K562 (cell line): ENCODE measurements at regions not wholly inside any gene's neighbourhood (a gene's known extent, or its start where the extent isn't known, plus 50 kb on each side); places are given as distances from the start of the nearest gene placed in this dataset.
A peak's percentile ranks its signal among the peaks of the same experiment; 100 is the strongest.

Source experiments
- ARNT ChIP-seq, 2 experiments: fragments of 450-650 bp; IDR thresholded peaks; 2 replicates each; pipeline ENCODE4 v1.6.1; 2016; ENCODE audit warnings: mild to moderate bottlenecking in 1 of 2
- CGGBP1 ChIP-seq: fragments of 250-450 bp; sonication (Bioruptor Pico); IDR thresholded peaks from 2 replicates; pipeline ENCODE4 v1.9.0; 2021; ENCODE audit warnings: mild to moderate bottlenecking
- CREM ChIP-seq: IDR thresholded peaks from 2 replicates; pipeline ENCODE4 v1.6.1; 2014; ENCODE audit warnings: antibody characterized with exemption, low read depth
- DPF2 ChIP-seq: fragments of 450-650 bp; IDR thresholded peaks from 2 replicates; pipeline ENCODE4 v1.6.1; 2016
- ETV1 ChIP-seq: fragments of 450-650 bp; conservative IDR thresholded peaks from 2 replicates; pipeline ENCODE4 v1.6.1; 2016; ENCODE audit warnings: missing genetic modification characterization, control low read depth, low read depth, missing compliant biosample characterization
- GABPA ChIP-seq: fragments of 200-800 bp; sonication (Bioruptor generic); conservative IDR thresholded peaks from 2 replicates; pipeline ENCODE4 v1.6.1; 2016; ENCODE audit warnings: low read depth, missing genetic modification characterization, missing compliant biosample characterization
- GMEB1 ChIP-seq: fragments of 250-450 bp; sonication (Bioruptor Pico); IDR thresholded peaks from 2 replicates; pipeline ENCODE4 v1.4.0; 2020; ENCODE audit warnings: mild to moderate bottlenecking
- HNRNPUL1 ChIP-seq: fragments of 200-400 bp; formaldehyde crosslinking; IDR thresholded peaks from 2 replicates; pipeline ENCODE4 v1.6.1; 2017; ENCODE audit warnings: low read length
- MAZ ChIP-seq, 2 experiments: fragments of 450-650 bp in 1 of 2; sonication (generic) in 1 of 2; formaldehyde crosslinking; IDR thresholded peaks in 1 of 2; conservative IDR thresholded peaks in 1 of 2; 2 replicates each; pipeline versions ENCODE4 v1.4.0 to v1.5.0; 2020; ENCODE audit warnings: mild to moderate bottlenecking in 1 of 2, missing genetic modification reagents in 1 of 2
- PHTF2 ChIP-seq: fragments of 250-450 bp; sonication (Bioruptor Pico); IDR thresholded peaks from 2 replicates; pipeline ENCODE4 v1.5.0; 2021; ENCODE audit warnings: mild to moderate bottlenecking
- PML ChIP-seq: IDR thresholded peaks from 2 replicates; pipeline ENCODE4 v1.6.1; 2012; ENCODE audit warnings: low read length, inconsistent platforms
- POLR2B ChIP-seq: fragments of 450-650 bp; IDR thresholded peaks from 2 replicates; pipeline ENCODE4 v1.6.1; 2018; ENCODE audit warnings: low read depth; ENCODE audit not compliant: partially characterized antibody
- POLR2H ChIP-seq: IDR thresholded peaks from 2 replicates; pipeline ENCODE4 v1.6.1; 2016; ENCODE audit warnings: missing genetic modification characterization, low read depth, mild to moderate bottlenecking, control low read depth, missing compliant biosample characterization, moderate library complexity
- RBBP5 ChIP-seq: fragments of 200-600 bp; sonication (generic); IDR thresholded peaks from 2 replicates; pipeline ENCODE4 v1.6.1; 2012; ENCODE audit warnings: borderline replicate concordance, mild to moderate bottlenecking, low read length, control low read depth, inconsistent platforms; ENCODE audit not compliant: insufficient read depth, poor library complexity, severe bottlenecking
- RCOR1 ChIP-seq, 2 experiments: IDR thresholded peaks; 2 replicates each; pipeline ENCODE4 v1.6.1; 2012; ENCODE audit warnings: low read depth in 2 of 2, low read length in 2 of 2, borderline replicate concordance in 1 of 2, improper control_type of control experiment in 1 of 2
- SNRNP70 ChIP-seq: fragments of 200-400 bp; formaldehyde crosslinking; optimal IDR thresholded peaks from 2 replicates; pipeline ENCODE3; 2017; ENCODE audit warnings: low read depth, low read length
- STAG1 ChIP-seq: sonication (generic); formaldehyde crosslinking; IDR thresholded peaks from 2 replicates; pipeline ENCODE4 v1.5.0; 2020; ENCODE audit warnings: missing genetic modification reagents, borderline replicate concordance
- SUPT5H ChIP-seq: fragments of 450-650 bp; IDR thresholded peaks from 2 replicates; pipeline ENCODE4 v1.6.1; 2016
- TEAD1 ChIP-seq, 2 experiments: fragments of 450-650 bp in 1 of 2; sonication (generic) in 1 of 2; formaldehyde crosslinking; IDR thresholded peaks; 2 replicates each; pipeline versions ENCODE4 v1.4.0 to v1.8.0; 2020 to 2022; ENCODE audit warnings: mild to moderate bottlenecking in 2 of 2, missing genetic modification reagents in 1 of 2
- TEAD2 ChIP-seq: fragments of 450-650 bp; IDR thresholded peaks from 2 replicates; pipeline ENCODE4 v1.6.1; 2016; ENCODE audit warnings: missing genetic modification characterization, control low read depth, missing compliant biosample characterization
- TFAP4 ChIP-seq: sonication (generic); formaldehyde crosslinking; IDR thresholded peaks from 2 replicates; pipeline ENCODE4 v1.8.0; 2022; ENCODE audit warnings: missing genetic modification reagents, mild to moderate bottlenecking, moderate library complexity, borderline replicate concordance
- ZNF133 ChIP-seq: fragments of 250-450 bp; sonication (Bioruptor Pico); IDR thresholded peaks from 2 replicates; pipeline ENCODE4 v1.4.0; 2020; ENCODE audit warnings: mild to moderate bottlenecking
- ZNF41 ChIP-seq: fragments of 250-450 bp; sonication (Bioruptor Pico); conservative IDR thresholded peaks from 2 replicates; pipeline ENCODE4 v1.4.0; 2020; ENCODE audit warnings: mild to moderate bottlenecking
- ZNF512 ChIP-seq: IDR thresholded peaks from 2 replicates; pipeline ENCODE4 v1.6.1; 2016; ENCODE audit warnings: missing genetic modification characterization, missing compliant biosample characterization
- ZNF644 ChIP-seq: fragments of 200-800 bp; sonication (Bioruptor generic); IDR thresholded peaks from 2 replicates; pipeline ENCODE4 v1.6.1; 2016; ENCODE audit warnings: low read depth, missing genetic modification characterization, missing compliant biosample characterization

- TF ChIP-seq CREM: peak; percentile 72
- TF ChIP-seq STAG1 (CRISPR knock-in tag): peak; percentile 75
- peak in 1 of 2 experiments; percentile 79; a peak in 1 of 4 replicates for TF ChIP-seq RCOR1 (IDR thresholded peaks at IDR 0.05; ENCODE audit: borderline replicate concordance in 1 of 2, low read depth in 2 of 2, low read length in 2 of 2)
- no peak for TF ChIP-seq PHTF2 (CRISPR knock-in tag)
- no peak for TF ChIP-seq ZNF512 (tag)
- peak in 1 of 2 experiments; percentile 12; a peak in 1 of 4 replicates for TF ChIP-seq TEAD1 (CRISPR knock-in tag; IDR thresholded peaks at IDR 0.05)
- peak; percentile 55; the same call in 1 of the 2 replicates for TF ChIP-seq SUPT5H
- TF ChIP-seq CGGBP1 (CRISPR knock-in tag): 0 out of 2 replicates have a peak, but pooled peaks have one; percentile 49
- TF ChIP-seq SNRNP70: peak; percentile 93
- TF ChIP-seq GABPA (tag): 0 out of 2 replicates have a peak, but pooled peaks have one; percentile 34
- peak; percentile 30; the same call in 1 of the 2 replicates for TF ChIP-seq DPF2
- no peak for TF ChIP-seq TEAD2 (tag)
- peak; percentile 28; the same call in 1 of the 2 replicates for TF ChIP-seq HNRNPUL1
- TF ChIP-seq ZNF644: no peak
- peak; percentile 53 for TF ChIP-seq ETV1
- TF ChIP-seq ARNT (IDR thresholded peaks at IDR 0.05): peak in 1 of 2 experiments; percentile 48; a peak in 1 of 4 replicates
- TF ChIP-seq RBBP5: peak; percentile 55
- TF ChIP-seq POLR2B: peak; percentile 63
- TF ChIP-seq MAZ (CRISPR knock-in tag; conservative IDR thresholded peaks at IDR 0.05 in 1 of 2, IDR thresholded peaks at IDR 0.05 in 1 of 2): peak in 1 of 2 experiments; percentile 64; a peak in 1 of 4 replicates
- no peak for TF ChIP-seq ZNF133 (CRISPR knock-in tag)
- peak; percentile 64; the same call in 1 of the 2 replicates for TF ChIP-seq POLR2H (tag)
- peak; percentile 23; the same call in 1 of the 2 replicates for TF ChIP-seq PML
- peak; percentile 73; the same call in 1 of the 2 replicates for TF ChIP-seq TFAP4 (CRISPR knock-in tag)
- TF ChIP-seq GMEB1 (CRISPR knock-in tag): no peak
- TF ChIP-seq ZNF41 (CRISPR knock-in tag): no peak
These were observed 120.5 kb upstream of the PRSS16 start (continued) for GRCh38 chr6:27126815-27127537.
